VCaP (cell line): ENCODE measurements at regions not wholly inside any gene's neighbourhood (a gene's known extent, or its start where the extent isn't known, plus 50 kb on each side); places are given as distances from the start of the nearest gene placed in this dataset.

Experiments
- H3K27ac ChIP-seq: fragments of 450-650 bp; 2 replicates; pipeline ENCODE4 v1.5.1; 2017
- CTCF ChIP-seq: fragments of 450-650 bp; conservative IDR thresholded peaks from 2 replicates; pipeline ENCODE4 v1.5.1; 2017; ENCODE audit warnings: mild to moderate bottlenecking, moderate library complexity

GRCh38 chr13:37392389-37392788, 206.2 kb downstream of the POSTN start:
- no peak for TF ChIP-seq CTCF

DNA sequence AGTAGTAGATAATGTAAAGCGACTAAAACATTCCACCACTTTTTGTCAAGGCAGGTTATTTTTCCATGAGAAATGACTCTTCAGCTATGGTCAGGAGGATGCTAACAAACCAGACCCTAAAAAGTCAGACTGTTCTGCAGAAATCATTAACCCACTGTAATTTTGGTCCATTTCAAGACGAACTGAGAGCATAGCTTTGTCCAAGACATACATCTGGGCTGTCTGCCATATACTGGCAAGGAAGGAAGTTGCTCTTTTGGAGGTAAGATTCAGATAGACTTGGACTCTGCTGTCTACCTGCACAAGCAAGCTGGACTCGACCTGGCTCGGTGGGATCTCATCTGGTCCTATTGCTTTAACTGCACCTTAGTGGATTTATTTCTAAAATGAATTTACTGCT, 207.8 kb downstream of the POSTN start:
- H3K27ac ChIP-seq = no peak overlapping the region
- TF ChIP-seq CTCF = no peak

More at GRCh38 chr13:37392389-37392788, 206.2 kb downstream of the POSTN start:
- H3K27ac ChIP-seq = no peak overlapping the region

GRCh38 chr13:37385956-37386670, 212.5 kb downstream of the POSTN start:
- no peak for TF ChIP-seq CTCF
- H3K27ac ChIP-seq = no peak overlapping the region

- TF ChIP-seq CTCF = no peak
- H3K27ac ChIP-seq = no peak overlapping the region
Measured at GRCh38 chr13:37385248-37385647, 213.3 kb downstream of the POSTN start.

- no peak for TF ChIP-seq CTCF
- H3K27ac ChIP-seq = no peak overlapping the region
Measured at GRCh38 chr13:37383856-37384370, 214.7 kb downstream of the POSTN start.

DNA sequence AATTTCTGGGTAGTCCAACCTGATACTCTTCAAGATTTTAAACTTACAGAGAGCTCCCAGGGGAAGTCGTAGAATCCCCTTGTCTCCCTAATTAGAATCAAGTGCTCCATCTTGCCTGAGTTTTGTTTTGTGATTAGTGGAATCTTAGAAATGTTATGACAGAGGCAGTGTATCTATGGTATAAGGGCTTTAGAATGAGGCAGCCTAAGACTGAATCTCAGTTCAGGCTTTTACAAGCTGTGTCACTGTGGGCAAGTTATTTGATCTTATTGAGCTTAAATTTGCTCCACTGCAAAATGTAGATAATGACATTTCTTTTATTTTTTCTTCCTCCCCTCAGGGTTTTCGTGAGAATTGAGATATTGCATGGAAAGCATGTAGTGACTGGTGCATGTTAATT, 215.5 kb downstream of the POSTN start:
- TF ChIP-seq CTCF = no peak

GRCh38 chr13:37382146-37382545, 216.4 kb downstream of the POSTN start:
- no peak for TF ChIP-seq CTCF
- no peak overlapping the region for H3K27ac ChIP-seq

More for the DNA sequence above, 215.5 kb downstream of the POSTN start:
- no peak overlapping the region for H3K27ac ChIP-seq
